Transverse colon (tissue), 3 donors: ENCODE measurements at regions not wholly inside any gene's neighbourhood (a gene's known extent, or its start where the extent isn't known, plus 50 kb on each side); places are given as distances from the start of the nearest gene placed in this dataset.

Experiments used
- CTCF ChIP-seq, 5 experiments: fragments of 200-600 bp in 3 of 5; fragments of 450-650 bp in 2 of 5; sonication (generic) in 3 of 5; IDR thresholded peaks; 1 replicate in 2 of 5; 2 replicates in 3 of 5; pipeline ENCODE4 v1.5.1; 2016 to 2017; ENCODE audit warnings: antibody characterized with exemption in 5 of 5, inconsistent platforms in 3 of 5, mild to moderate bottlenecking in 2 of 5, moderate library complexity in 1 of 5
- EP300 ChIP-seq: sonication (generic); formaldehyde crosslinking; IDR thresholded peaks from one replicate; pipeline ENCODE4 v1.6.1; 2017; ENCODE audit warnings: antibody characterized with exemption, low read depth

- TF ChIP-seq EP300 (no peak), CTCF (IDR thresholded peaks at IDR 0.05) (no peak)
Observed at GRCh38 chr3:87045473-87045872, 54.5 kb upstream of the VGLL3 start.
